ENCODE measurements at regions not wholly inside any gene's neighbourhood (a gene's known extent, or its start where the extent isn't known, plus 50 kb on each side); places are given as distances from the start of the nearest gene placed in this dataset.

GRCh38 chr5:135217669-135218485 is 181.2 kb downstream of the MACROH2A1 start:
- no peaks in the 10 kb centered on the region for H3K36me3 Mint-ChIP-seq
- POLR2A ChIA-PET: no interaction called here
- H3K27me3 Mint-ChIP-seq: peaks cover 0 to 17% (median 0%) of the 10 kb centered on the region in 5 donors
- H3K4me3 Mint-ChIP-seq: no peak overlapping the region
- DNase-seq: no peak
- no peak for ATAC-seq
- H3K27ac Mint-ChIP-seq: no peak overlapping the region
- H3K9me3 Mint-ChIP-seq: no peaks in the 10 kb centered on the region
- peaks cover 0 to 1% (median 0%) of the 10 kb centered on the region in 4 donors for H3K4me1 Mint-ChIP-seq

- peaks cover 0 to 1% (median 0%) of the 10 kb centered on the region in 4 donors for H3K4me1 Mint-ChIP-seq
- DNase-seq: no peak
- peak overlapping the region in 1 of 10 donors; percentile 25 for H3K27ac Mint-ChIP-seq
- peaks cover 0 to 17% (median 0%) of the 10 kb centered on the region in 5 donors for H3K27me3 Mint-ChIP-seq
- POLR2A ChIA-PET: interaction anchor here (0.6 kb wide), 1 partner anchor 65 kb away, joined by 3 read pairs; no protein-coding TSS in a partner anchor
- ATAC-seq: no peak
- H3K36me3 Mint-ChIP-seq: no peaks in the 10 kb centered on the region
- H3K9me3 Mint-ChIP-seq: no peaks in the 10 kb centered on the region
- H3K4me3 Mint-ChIP-seq: no peak overlapping the region
Measured at GRCh38 chr5:135216471-135217343, 182.3 kb downstream of the MACROH2A1 start.

- peaks cover 0 to under 1% (median 0%) of the 10 kb centered on the region in 4 donors for H3K4me1 Mint-ChIP-seq
- peak overlapping the region in 1 of 10 donors; percentile 25 for H3K27ac Mint-ChIP-seq
- ATAC-seq (no peak), DNase-seq (no peak)
- POLR2A ChIA-PET: no interaction called here
- H3K9me3 Mint-ChIP-seq: no peaks in the 10 kb centered on the region
- H3K36me3 Mint-ChIP-seq: no peaks in the 10 kb centered on the region
- peaks cover 0 to 14% (median 0%) of the 10 kb centered on the region in 5 donors for H3K27me3 Mint-ChIP-seq
- H3K4me3 Mint-ChIP-seq: no peak overlapping the region
Measured at GRCh38 chr5:135215617-135216470, 181.8 kb upstream of the PITX1 start.

- ATAC-seq (no peak), DNase-seq (no peak)
- POLR2A ChIA-PET: no interaction called here
- Mint-ChIP-seq H3K4me3 (no peak overlapping the region), H3K27me3 (peaks cover 0 to 16% (median 5%) of the 10 kb centered on the region in 5 donors), H3K27ac (no peak overlapping the region), H3K36me3 (no peaks in the 10 kb centered on the region), H3K9me3 (no peaks in the 10 kb centered on the region), H3K4me1 (no peaks in the 10 kb centered on the region)
Measured at GRCh38 chr5:135214897-135215616, 181.0 kb upstream of the PITX1 start.

GRCh38 chr5:135213466-135214239 is 179.6 kb upstream of the PITX1 start:
- peaks cover 1 to 19% (median 9%) of the 10 kb centered on the region in 5 donors for H3K27me3 Mint-ChIP-seq

GRCh38 chr5:135213027-135213386 is 179.0 kb upstream of the PITX1 start:
- H3K9me3 Mint-ChIP-seq: no peaks in the 10 kb centered on the region
- no peak overlapping the region for H3K27ac Mint-ChIP-seq
- DNase-seq (no peak), ATAC-seq (no peak)
- POLR2A ChIA-PET: no interaction called here
- no peak overlapping the region for H3K4me3 Mint-ChIP-seq
- no peaks in the 10 kb centered on the region for H3K4me1 Mint-ChIP-seq
- H3K27me3 Mint-ChIP-seq: peaks cover 2 to 26% (median 12%) of the 10 kb centered on the region in 5 donors
- H3K36me3 Mint-ChIP-seq: no peaks in the 10 kb centered on the region

More at GRCh38 chr5:135213466-135214239, 179.6 kb upstream of the PITX1 start:
- no peaks in the 10 kb centered on the region for H3K4me1 Mint-ChIP-seq
- DNase-seq (peak in 1 of 10 donors; percentile 1), ATAC-seq (no peak)
- no peaks in the 10 kb centered on the region for H3K36me3 Mint-ChIP-seq
- POLR2A ChIA-PET: no interaction called here
- no peaks in the 10 kb centered on the region for H3K9me3 Mint-ChIP-seq
- no peak overlapping the region for H3K4me3 Mint-ChIP-seq
- H3K27ac Mint-ChIP-seq: no peak overlapping the region

DNA sequence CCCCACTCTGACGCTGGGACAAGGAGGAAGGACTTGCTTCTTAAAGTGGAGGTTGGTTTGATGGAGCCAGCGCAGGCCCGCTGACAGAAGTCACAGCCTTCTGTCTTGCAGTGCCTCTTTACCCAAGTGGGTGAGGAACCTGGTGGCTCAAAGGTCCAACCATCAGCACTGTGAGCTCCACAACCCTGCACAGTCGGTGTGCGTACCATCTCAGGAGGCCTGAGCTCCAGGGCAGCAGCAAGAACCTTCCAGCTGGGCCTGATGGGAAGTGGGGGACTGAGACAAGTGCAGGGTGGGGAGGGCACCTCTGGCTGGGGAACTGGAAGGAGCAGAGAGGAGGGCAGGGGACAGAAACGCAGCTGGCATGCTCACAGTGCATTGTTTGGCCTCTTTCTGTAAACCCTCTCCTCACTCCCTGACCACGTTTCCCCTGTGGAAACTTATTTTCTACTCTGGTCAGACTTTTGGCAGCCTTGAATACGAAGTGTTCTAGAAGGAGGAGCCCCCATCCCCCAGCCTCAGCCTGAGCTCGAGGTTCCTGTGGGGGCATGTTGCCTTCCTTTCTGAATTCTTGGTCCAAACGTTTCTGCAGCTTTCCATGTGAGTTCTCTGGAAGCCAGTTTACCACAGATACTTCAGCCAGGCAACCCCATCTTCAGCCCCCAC is 178.5 kb upstream of the PITX1 start:
- Mint-ChIP-seq H3K4me3 (no peak overlapping the region), H3K27ac (no peak overlapping the region), H3K4me1 (no peaks in the 10 kb centered on the region), H3K9me3 (no peaks in the 10 kb centered on the region), H3K27me3 (peaks cover 2 to 28% (median 12%) of the 10 kb centered on the region in 5 donors), H3K36me3 (no peaks in the 10 kb centered on the region)
- DNase-seq (peak in 1 of 10 donors; percentile 12), ATAC-seq (no peak)
- POLR2A ChIA-PET: no interaction called here

DNA sequence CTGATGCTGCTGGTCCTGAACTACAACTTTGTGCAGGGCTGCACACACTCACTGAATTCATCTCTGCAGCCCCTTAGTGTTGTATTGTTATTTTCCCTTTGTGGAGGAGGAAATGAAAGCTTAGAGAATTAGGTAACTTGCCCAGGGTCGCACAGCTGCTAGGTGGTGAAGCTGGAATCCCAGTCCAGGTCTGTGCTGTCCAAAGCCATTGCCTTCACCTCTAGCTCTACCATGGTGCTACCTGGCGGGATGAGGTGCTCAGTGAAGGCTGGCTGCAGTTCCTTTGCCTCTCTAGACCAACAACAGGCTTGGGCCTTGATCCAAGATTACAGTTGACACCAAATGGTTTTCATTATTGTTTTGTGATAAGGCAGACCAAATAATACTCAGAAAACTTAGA is 177.8 kb upstream of the PITX1 start:
- POLR2A ChIA-PET: no interaction called here
- Mint-ChIP-seq H3K4me1 (no peaks in the 10 kb centered on the region), H3K27ac (no peak overlapping the region), H3K9me3 (no peaks in the 10 kb centered on the region), H3K4me3 (no peak overlapping the region), H3K27me3 (peaks cover 2 to 28% (median 12%) of the 10 kb centered on the region in 5 donors), H3K36me3 (no peaks in the 10 kb centered on the region)
- DNase-seq: no peak
- no peak for ATAC-seq

GRCh38 chr5:135211083-135211790 is 177.2 kb upstream of the PITX1 start:
- Mint-ChIP-seq H3K4me3 (no peak overlapping the region), H3K27me3 (peaks cover 6 to 28% (median 16%) of the 10 kb centered on the region in 5 donors), H3K27ac (no peak overlapping the region), H3K4me1 (no peaks in the 10 kb centered on the region), H3K36me3 (no peaks in the 10 kb centered on the region), H3K9me3 (no peaks in the 10 kb centered on the region)
- no peak for ATAC-seq
- peak in 1 of 10 donors; percentile 4 for DNase-seq
- POLR2A ChIA-PET: no interaction called here

DNA sequence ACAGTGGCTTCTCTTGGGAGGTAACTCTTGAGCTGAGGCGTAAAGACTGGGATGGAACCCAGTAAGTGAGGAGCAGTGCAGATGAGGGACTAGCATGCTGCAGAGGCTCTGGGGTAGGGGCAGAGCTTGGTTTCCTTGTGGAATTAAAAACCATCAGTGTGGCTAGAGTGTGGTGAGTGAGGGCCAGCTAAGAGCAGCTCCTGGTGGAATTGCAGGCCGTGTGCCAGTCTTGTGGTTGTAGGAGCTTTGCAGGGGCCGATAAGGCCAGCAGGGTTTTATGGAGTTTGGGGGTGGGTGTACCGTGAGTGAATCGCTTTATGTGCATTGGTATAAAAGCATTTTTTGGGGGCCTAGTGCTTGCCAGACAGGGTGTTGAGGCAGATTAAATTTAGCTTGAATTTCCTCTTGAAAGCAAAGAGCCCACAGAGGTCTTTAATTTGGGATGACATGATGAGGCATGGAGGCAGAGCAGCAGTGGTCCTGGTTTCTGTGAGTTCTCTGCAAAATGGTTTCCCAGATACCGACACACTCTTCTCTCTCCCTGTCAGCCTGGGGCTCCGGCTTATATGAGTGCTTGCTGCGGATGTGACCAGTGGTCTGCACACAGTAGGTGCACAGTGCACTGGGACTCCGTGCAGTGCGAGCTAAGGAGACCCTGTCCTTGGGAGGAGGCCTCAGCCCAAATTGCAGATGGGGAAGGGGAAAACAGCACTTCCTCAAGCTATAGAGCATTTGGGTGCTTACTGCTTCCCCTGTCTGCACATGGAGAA is 176.4 kb upstream of the PITX1 start:
- no peak for ATAC-seq
- no peaks in the 10 kb centered on the region for H3K4me1 Mint-ChIP-seq
- POLR2A ChIA-PET: no interaction called here
- H3K27me3 Mint-ChIP-seq: peaks cover 7 to 28% (median 14%) of the 10 kb centered on the region in 5 donors
- H3K27ac Mint-ChIP-seq: no peak overlapping the region
- no peaks in the 10 kb centered on the region for H3K36me3 Mint-ChIP-seq
- no peak overlapping the region for H3K4me3 Mint-ChIP-seq
- peak in 1 of 10 donors; percentile 6 for DNase-seq
- H3K9me3 Mint-ChIP-seq: no peaks in the 10 kb centered on the region

All from naive thymus-derived CD8-positive, alpha-beta T cell (primary cell).